Amniotic stem cell (primary cell): ENCODE measurements at regions not wholly inside any gene's neighbourhood (a gene's known extent, or its start where the extent isn't known, plus 50 kb on each side); places are given as distances from the start of the nearest gene placed in this dataset.
A peak's percentile ranks its signal among the peaks of the same experiment; 100 is the strongest.

ENCODE experiments used
- DNase-seq: peaks from one replicate; lab custom pipeline; 2025; lab: John Stamatoyannopoulos, UW

DNA sequence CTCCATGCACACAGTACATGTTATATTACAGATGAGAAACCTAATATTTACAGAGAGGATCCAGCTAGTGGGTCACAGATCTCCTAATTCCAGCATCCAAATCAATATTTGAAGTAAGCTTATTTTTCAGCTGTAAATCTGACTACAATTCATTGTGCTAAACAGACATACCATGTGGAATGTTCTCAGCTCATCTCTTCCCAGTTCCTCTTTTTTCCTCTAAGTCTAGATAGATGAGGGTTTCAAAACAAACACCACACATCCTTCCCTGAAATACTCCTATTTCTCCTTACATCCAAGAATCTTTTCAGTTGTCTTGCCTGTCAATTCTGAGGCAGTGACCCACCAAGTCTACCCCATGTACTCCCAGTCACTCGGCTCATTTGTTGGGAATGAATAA is 200.7 kb upstream of the PIK3C3 start:
- DNase-seq, result no peak

GRCh38 chr18:41753826-41754225 is 201.2 kb upstream of the PIK3C3 start:
- DNase-seq, result no peak

- no peak for DNase-seq
Observed at GRCh38 chr18:41752826-41753225, 202.2 kb upstream of the PIK3C3 start.

DNA sequence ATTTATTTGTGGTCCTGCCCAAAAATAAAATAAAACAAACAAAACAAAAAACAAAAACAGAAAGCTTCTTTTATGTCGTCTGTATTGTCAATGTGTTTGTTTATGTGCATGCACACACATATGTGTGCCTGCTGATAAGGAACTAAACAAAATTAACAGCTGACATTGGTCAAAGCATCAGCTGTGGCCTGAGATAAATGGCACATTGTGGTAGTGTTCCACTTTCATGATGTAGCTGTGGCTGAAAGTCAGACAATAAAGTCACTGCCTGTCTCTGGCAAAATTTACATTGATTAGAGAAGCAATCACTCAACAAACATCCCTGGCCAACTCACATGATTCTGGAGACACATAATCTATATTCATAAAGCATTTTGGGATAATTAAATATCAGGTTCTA is 203.4 kb upstream of the PIK3C3 start:
- no peak for DNase-seq

- DNase-seq, result no peak
Observed at GRCh38 chr18:41751161-41751560, 203.9 kb upstream of the PIK3C3 start.

- no peak for DNase-seq
Observed at GRCh38 chr18:41747723-41748242, 207.3 kb upstream of the PIK3C3 start.

DNA sequence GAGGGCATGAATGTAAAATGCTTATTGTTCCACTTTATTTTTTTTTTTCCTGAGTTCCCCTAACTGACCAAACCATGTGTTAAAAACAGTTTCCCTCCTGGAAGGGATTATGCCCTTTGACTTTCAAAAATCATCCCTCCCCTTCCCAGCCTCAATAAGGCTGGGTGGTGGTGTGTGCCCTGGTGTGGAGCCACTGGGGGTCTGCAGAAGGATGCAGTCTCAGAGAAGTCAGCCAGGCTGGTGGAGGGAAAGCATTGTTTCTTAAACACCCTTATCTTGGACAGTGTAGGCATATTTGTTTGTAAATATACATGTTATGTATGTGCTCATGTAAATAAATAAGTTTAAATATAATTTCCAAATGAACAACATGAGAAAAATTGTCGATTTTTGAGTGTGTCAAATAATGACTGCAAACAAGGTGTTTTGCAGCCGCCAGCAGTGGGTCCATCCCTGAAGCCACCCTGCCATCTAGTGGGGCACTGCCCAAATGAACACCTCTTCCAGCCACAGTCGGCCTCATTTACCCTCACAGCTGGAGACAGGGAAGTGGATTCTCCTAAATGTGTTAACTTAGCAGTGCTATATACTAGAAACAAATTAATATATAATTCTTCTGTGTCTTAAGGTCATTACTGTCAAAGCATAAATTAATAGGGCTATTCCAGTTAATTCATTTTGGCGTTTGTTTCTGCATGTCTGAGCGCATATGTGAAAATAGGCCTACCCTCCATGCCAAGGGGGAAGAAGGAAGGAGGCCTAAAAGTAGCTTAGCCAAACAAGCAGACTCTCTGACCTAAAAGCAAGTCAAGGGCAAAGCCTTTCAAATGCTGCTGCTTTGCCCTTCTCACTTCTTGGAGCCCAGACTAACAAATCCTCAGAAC is 209.6 kb upstream of the PIK3C3 start:
- peak; percentile 28 for DNase-seq

GRCh38 chr18:41744421-41745030 is 210.5 kb upstream of the PIK3C3 start:
- DNase-seq, result no peak

DNA sequence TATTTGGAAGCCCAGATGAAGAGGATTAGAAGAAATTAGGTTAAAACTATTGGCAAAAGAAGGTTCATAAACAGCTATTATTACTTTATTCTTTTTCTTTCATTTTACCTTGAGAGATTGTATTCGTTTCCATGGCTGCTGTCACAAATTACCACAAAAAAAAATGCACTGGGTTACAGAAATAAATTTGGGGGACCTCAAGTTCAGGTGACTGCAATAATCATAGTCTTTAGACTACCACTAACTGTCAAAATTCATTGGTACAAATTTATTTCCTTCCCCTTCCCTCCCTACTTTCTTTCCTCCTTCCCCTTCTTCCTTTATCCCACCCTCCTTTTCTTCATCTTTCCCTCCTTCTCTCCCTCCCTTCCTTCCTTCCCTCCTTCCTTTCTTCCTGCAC is 217.8 kb upstream of the PIK3C3 start:
- DNase-seq, result no peak

DNA sequence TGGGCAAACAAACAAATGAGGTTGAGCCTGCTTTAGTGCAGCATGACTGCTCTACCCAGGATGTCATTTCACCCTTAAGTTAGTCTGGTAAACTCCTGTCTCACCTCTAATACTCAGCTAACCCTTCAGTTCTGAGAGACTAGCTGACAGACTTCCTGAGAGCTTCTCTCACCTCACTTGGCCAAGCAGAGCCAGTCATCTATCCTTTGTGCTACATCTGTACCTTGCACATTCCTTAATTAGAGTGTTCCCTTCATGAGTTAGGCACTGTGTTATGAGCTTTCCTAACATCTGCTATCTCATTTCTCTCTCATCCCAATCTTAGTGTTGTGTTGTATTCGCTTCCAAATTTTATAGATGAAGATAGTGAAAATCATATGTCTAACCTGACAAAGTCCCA is 220.1 kb upstream of the PIK3C3 start:
- no peak for DNase-seq

DNA sequence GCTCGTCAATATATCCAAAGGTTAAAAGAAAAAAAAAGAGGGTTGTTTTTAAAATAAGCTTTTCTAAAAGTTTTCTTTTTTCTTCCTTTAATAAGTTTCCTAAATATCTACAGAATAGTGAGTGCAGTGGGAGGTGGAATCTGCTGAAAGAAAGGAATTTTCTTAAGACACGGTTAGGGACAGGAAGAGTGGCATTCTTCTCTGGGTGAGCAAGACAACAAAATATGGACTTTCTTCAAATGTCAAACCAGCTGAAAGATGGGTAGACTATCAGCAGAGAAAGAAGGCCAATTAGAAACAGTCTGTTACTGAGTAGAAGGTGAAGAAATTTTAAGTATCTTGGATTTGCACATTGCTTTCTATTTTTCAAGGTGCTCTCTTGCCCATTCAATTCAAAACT is 222.7 kb upstream of the PIK3C3 start:
- no peak for DNase-seq

GRCh38 chr18:41731884-41732283 is 223.2 kb upstream of the PIK3C3 start:
- no peak for DNase-seq

DNA sequence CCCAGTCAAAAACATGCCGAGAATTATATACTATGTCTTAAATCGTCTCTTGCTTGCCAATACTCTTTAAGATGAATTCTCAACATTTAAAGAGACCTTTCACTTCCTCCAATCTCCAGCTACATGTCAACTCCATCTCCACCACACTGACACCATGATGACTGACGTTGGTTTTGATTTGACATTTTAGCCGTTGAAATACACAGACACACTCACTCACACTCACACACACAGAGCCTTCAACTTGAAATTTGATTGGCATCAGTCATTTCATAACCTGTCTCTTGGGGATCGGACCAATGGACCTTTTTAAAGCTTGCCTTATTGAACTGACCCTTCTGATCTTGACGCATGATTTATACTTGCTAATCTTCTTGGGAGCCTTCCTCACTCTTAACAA is 230.8 kb upstream of the PIK3C3 start:
- no peak for DNase-seq

DNA sequence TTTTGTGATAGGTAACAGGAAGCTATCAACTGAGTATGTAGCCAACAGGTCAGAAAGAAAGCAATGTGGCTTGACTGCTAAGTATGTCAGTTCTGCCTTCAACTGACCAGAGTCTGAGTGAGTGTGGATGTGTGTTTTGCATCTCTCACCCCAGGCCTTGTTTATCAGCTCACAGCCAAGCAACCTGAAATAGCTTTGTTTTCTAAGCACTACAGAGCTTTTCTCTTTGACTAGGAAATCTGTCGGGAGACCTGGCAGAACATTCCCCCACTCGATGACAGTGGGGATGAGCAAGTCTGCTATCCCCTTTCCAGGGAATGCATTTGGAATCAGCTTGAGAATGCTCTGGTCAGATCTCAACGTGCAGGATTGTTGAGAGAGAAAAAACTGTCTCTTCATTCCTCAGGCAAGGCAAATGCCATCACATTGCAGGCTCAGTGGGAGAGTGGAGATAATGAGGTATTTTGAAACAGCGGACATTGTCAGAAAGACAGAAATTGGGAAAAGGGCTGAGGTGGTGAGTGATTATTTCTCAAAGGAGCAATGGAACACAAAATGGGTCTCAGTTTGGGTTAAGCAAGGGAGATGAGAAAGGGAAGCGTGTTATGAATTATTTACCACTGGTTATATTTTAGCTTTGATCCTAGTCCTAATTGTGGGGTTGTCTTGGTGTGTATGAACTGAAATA is 233.8 kb upstream of the PIK3C3 start:
- DNase-seq, result no peak

DNA sequence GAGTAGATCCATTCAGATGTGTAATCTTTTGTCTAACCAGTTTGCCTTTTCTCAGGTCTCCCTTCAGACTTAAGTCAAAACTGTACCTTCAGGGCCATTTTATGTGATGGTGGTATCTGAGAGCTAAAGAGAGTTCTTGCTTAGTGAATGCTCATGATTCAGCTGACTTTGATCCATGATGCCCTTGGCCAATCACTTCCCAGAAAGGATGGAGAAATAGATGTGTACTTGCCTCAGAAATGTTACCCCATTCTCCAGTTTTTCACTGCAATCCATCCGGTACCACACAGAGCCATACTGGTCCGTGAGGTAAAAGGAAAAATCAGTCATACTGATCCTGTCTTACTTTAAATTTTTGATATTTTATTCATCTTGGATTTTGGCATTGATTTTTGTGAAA is 234.8 kb upstream of the PIK3C3 start:
- no peak for DNase-seq

DNA sequence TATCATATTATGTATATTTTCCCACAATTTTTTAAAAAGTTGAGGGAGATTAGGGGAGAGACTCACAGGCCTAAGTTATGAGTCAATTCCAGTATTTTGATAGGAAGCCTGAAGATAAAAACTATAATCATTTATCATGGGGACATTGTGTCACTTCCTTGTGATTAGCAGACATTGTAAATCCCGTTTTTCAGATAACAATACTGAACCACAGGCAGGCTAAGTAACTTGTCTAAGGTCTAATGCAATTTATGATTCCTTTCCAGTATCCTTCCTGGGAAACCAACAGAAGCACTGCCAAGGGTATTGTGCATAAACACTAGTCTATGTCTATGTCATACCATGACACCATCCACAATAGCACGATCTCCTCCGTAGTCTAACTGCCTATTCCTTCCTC is 235.2 kb upstream of the PIK3C3 start:
- no peak for DNase-seq

DNA sequence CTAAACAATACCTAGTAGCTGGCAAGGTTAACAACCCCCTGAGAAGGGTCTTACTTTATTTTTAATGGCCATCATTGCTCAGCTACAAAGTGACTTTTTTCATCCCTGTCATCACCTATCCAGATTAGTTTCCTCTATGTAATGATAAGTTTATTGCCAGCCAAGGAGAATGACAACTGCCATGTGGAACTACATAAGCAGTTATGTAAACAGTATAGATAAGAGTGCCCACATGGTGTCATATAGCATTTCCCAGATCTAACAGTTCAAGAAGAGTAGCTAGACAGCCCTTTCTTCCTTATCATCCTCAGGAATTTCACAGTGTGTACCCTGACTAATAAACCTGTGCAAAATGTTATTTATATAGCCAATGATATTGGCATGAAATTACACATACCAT is 240.2 kb upstream of the PIK3C3 start:
- DNase-seq, result no peak

GRCh38 chr18:41713969-41714825 is 240.8 kb upstream of the PIK3C3 start:
- no peak for DNase-seq

DNA sequence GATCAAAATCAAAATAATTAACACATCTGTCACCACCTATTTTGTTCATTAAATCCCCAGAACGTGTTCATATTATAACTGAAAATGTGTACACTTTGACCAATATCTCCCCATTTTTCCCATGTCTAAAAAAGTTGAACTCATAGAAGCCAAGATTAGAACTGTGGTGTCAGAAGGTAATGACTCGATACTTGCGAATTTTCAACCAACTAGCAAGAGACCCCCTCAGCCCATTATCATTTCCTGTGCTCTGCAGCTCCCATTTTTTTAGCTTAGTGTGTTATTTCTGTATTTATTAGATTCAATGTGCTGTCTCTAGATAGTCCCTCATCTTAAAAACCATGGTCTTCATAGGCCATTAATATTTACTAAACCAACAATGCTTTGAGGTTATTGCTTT is 248.7 kb upstream of the PIK3C3 start:
- no peak for DNase-seq

GRCh38 chr18:41703744-41704530 is 251.1 kb upstream of the PIK3C3 start:
- no peak for DNase-seq

DNA sequence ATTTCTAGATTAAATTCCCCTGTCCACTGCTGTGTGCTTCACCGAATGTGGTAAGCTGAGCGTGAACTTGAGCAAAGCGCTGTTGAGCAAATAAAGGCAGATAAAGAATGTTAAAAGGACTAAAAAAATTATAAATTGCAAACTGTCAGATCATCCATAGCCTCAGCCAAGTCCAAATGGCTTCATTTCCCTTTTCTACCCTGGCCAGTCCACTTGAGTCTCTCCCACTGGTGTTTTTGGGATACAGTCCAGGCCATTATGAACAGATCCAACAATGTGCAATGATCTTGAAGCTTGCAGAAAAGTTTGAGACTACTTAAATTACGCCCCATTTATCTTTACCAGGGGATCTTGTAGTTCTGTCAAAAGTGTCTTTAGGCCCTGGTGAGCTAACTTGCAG is 254.6 kb upstream of the PIK3C3 start:
- no peak for DNase-seq
